DND-41 (cell line): ENCODE measurements at regions not wholly inside any gene's neighbourhood (a gene's known extent, or its start where the extent isn't known, plus 50 kb on each side); places are given as distances from the start of the nearest gene placed in this dataset.

Source experiments
- EZH2 ChIP-seq: IDR thresholded peaks from 3 replicates; pipeline ENCODE4 v1.6.1; 2012; ENCODE audit warnings: borderline replicate concordance, low read depth, mild to moderate bottlenecking, moderate library complexity, low read length, inconsistent platforms; ENCODE audit not compliant: severe bottlenecking
- TF ChIP-seq, protein P1 (sequence below): IDR thresholded peaks from 2 replicates; pipeline ENCODE4 v1.5.1; 2012; ENCODE audit warnings: borderline replicate concordance, low read length, moderate library complexity, mild to moderate bottlenecking; ENCODE audit not compliant: poor library complexity, severe bottlenecking; ENCODE audit errors: extremely low read depth

DNA sequence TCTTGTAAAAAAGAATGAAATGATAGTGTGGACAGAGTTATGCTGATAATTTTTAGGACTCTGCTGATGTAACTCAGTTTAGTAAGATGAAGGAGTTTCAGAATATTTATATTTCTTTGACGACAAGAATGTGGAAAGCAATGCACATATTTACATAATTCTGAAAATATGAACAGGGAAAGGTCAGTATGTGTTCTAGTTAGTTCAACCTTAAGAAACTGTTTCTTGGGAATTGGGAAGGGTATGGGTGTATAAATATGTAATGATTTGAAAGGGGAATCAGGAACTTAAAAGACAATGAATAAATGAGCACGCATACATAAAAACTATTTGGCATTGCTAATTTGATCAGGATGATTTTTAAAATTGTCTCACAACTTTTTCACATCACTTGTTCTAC, 1226.1 kb downstream of the SI start:
- TF ChIP-seq EZH2, result no peak
- TF ChIP-seq, protein P1, sequence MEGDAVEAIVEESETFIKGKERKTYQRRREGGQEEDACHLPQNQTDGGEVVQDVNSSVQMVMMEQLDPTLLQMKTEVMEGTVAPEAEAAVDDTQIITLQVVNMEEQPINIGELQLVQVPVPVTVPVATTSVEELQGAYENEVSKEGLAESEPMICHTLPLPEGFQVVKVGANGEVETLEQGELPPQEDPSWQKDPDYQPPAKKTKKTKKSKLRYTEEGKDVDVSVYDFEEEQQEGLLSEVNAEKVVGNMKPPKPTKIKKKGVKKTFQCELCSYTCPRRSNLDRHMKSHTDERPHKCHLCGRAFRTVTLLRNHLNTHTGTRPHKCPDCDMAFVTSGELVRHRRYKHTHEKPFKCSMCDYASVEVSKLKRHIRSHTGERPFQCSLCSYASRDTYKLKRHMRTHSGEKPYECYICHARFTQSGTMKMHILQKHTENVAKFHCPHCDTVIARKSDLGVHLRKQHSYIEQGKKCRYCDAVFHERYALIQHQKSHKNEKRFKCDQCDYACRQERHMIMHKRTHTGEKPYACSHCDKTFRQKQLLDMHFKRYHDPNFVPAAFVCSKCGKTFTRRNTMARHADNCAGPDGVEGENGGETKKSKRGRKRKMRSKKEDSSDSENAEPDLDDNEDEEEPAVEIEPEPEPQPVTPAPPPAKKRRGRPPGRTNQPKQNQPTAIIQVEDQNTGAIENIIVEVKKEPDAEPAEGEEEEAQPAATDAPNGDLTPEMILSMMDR, result no peak
